ENCODE measurements at regions not wholly inside any gene's neighbourhood (a gene's known extent, or its start where the extent isn't known, plus 50 kb on each side); places are given as distances from the start of the nearest gene placed in this dataset.

GRCh38 chr15:49751191-49751590 is 130.3 kb downstream of the DTWD1 start:
- no peak for DNase-seq

GRCh38 chr15:49751751-49752150 is 130.9 kb downstream of the DTWD1 start:
- DNase-seq: no peak

- DNase-seq: no peak
Measured at GRCh38 chr15:49752517-49752916, 131.7 kb downstream of the DTWD1 start.

GRCh38 chr15:49758456-49758855 is 137.6 kb downstream of the DTWD1 start:
- no peak for DNase-seq

GRCh38 chr15:49758856-49759255 is 138.0 kb downstream of the DTWD1 start:
- DNase-seq: no peak

GRCh38 chr15:49760749-49761148 is 139.9 kb downstream of the DTWD1 start:
- no peak for DNase-seq

- DNase-seq: no peak
Measured at GRCh38 chr15:49769225-49769624, 148.4 kb downstream of the DTWD1 start.

GRCh38 chr15:49789436-49789835 is 168.6 kb downstream of the DTWD1 start:
- no peak for DNase-seq

- DNase-seq: no peak
Measured at GRCh38 chr15:49793943-49794342, 173.1 kb downstream of the DTWD1 start.

- DNase-seq: no peak
Measured at GRCh38 chr15:49801796-49802195, 180.9 kb downstream of the DTWD1 start.

Measured in skin of body (tissue), 1 donor.